ENCODE measurements at regions not wholly inside any gene's neighbourhood (a gene's known extent, or its start where the extent isn't known, plus 50 kb on each side); places are given as distances from the start of the nearest gene placed in this dataset.

GRCh38 chr20:17819395-17820093, 119.8 kb downstream of the BANF2 start:
- TF ChIP-seq CTCF (IDR thresholded peaks at IDR 0.05; ENCODE audit: borderline replicate concordance, control extremely low read depth, extremely low read depth, insufficient read depth, missing control alignments): no peak
- no peak for DNase-seq (ENCODE audit: low spot score)
- in situ Hi-C loops (cut with MboI; ENCODE audit: low sequenced_read_pairs, unreplicated experiment): no loop called here

- in situ Hi-C loops (cut with MboI; ENCODE audit: low sequenced_read_pairs, unreplicated experiment): no loop called here
- DNase-seq (ENCODE audit: low spot score): no peak
- no peak for TF ChIP-seq CTCF (IDR thresholded peaks at IDR 0.05; ENCODE audit: borderline replicate concordance, control extremely low read depth, extremely low read depth, insufficient read depth, missing control alignments)
Observed at GRCh38 chr20:17818187-17818586, 118.4 kb downstream of the BANF2 start.

- no peak for DNase-seq (ENCODE audit: low spot score)
- in situ Hi-C loops (cut with MboI; ENCODE audit: low sequenced_read_pairs, unreplicated experiment): no loop called here
- TF ChIP-seq CTCF (IDR thresholded peaks at IDR 0.05; ENCODE audit: borderline replicate concordance, control extremely low read depth, extremely low read depth, insufficient read depth, missing control alignments): no peak
Observed at GRCh38 chr20:17816804-17817587, 117.2 kb downstream of the BANF2 start.

- DNase-seq (ENCODE audit: low spot score): no peak
- TF ChIP-seq CTCF (IDR thresholded peaks at IDR 0.05; ENCODE audit: borderline replicate concordance, control extremely low read depth, extremely low read depth, insufficient read depth, missing control alignments): no peak
- in situ Hi-C loops (cut with MboI; ENCODE audit: low sequenced_read_pairs, unreplicated experiment): no loop called here
Observed at GRCh38 chr20:17811628-17811965, 111.8 kb downstream of the BANF2 start.

GRCh38 chr20:17810847-17811627, 111.3 kb downstream of the BANF2 start:
- no peak for DNase-seq (ENCODE audit: low spot score)
- in situ Hi-C loops (cut with MboI; ENCODE audit: low sequenced_read_pairs, unreplicated experiment): no loop called here
- no peak for TF ChIP-seq CTCF (IDR thresholded peaks at IDR 0.05; ENCODE audit: borderline replicate concordance, control extremely low read depth, extremely low read depth, insufficient read depth, missing control alignments)

- in situ Hi-C loops (cut with MboI; ENCODE audit: low sequenced_read_pairs, unreplicated experiment): no loop called here
- no peak for DNase-seq (ENCODE audit: low spot score)
- no peak for TF ChIP-seq CTCF (IDR thresholded peaks at IDR 0.05; ENCODE audit: borderline replicate concordance, control extremely low read depth, extremely low read depth, insufficient read depth, missing control alignments)
Observed at GRCh38 chr20:17810062-17810631, 110.4 kb downstream of the BANF2 start.
